Heart right ventricle (tissue), 16 donors: ENCODE measurements at regions not wholly inside any gene's neighbourhood (a gene's known extent, or its start where the extent isn't known, plus 50 kb on each side); places are given as distances from the start of the nearest gene placed in this dataset.
"Not testable (repeated sequence)": the region's sequence is repeated elsewhere in the genome, so short reads cannot be mapped to it uniquely, and the experiment has no call there.

Source experiments
- ATAC-seq, 8 donors: fragments of 200-7000 bp; cut with Tn5 transposase; one replicate each; pipeline ENCODE4 v1.9.1; 2020; ENCODE audit warnings: mild to moderate bottlenecking in 8 of 8, moderate library complexity in 8 of 8, moderate number of reproducible peaks in 1 of 8
- DNase-seq, 2 donors: peaks; one replicate each; pipeline ENCODE4 v3.0.0-alpha.2; 2020
- H3K27ac ChIP-seq, 10 donors: fragments of 200-600 bp; sonication (generic) in 2 of 10; one replicate each; pipeline versions ENCODE4 v1.5.0 to v1.8.0; 2020 to 2022; ENCODE audit warnings: mild to moderate bottlenecking in 3 of 10
- H3K27me3 ChIP-seq, 7 donors: fragments of 200-600 bp; one replicate each; pipeline ENCODE4 v1.8.0; 2021 to 2022; ENCODE audit warnings: mild to moderate bottlenecking in 2 of 7
- H3K36me3 ChIP-seq, 9 donors: fragments of 200-600 bp; sonication (generic) in 1 of 9; one replicate each; pipeline versions ENCODE4 v1.5.0 to v1.8.0; 2020 to 2022; ENCODE audit warnings: mild to moderate bottlenecking in 2 of 9
- H3K4me1 ChIP-seq, 9 donors: fragments of 200-600 bp; sonication (generic) in 1 of 9; one replicate each; pipeline versions ENCODE4 v1.5.0 to v1.8.0; 2020 to 2022; ENCODE audit warnings: mild to moderate bottlenecking in 4 of 9
- H3K4me3 ChIP-seq, 10 donors: fragments of 200-600 bp; sonication (generic) in 2 of 10; one replicate each; pipeline versions ENCODE4 v1.5.0 to v1.8.0; 2020 to 2022; ENCODE audit warnings: mild to moderate bottlenecking in 7 of 10, moderate library complexity in 2 of 10
- H3K9me3 ChIP-seq, 11 donors: fragments of 200-600 bp in 10 of 11; sonication (generic) in 2 of 11; one replicate each; pipeline versions ENCODE4 v1.5.0 to v1.8.0; 2013 to 2022; ENCODE audit warnings: mild to moderate bottlenecking in 2 of 11, control low read depth in 1 of 11, moderate library complexity in 1 of 11
- CTCF ChIP-seq, 9 donors: fragments of 200-600 bp; sonication (generic) in 2 of 9; IDR thresholded peaks; one replicate each; pipeline versions ENCODE4 v1.5.0 to v1.8.0; 2021 to 2022; ENCODE audit warnings: antibody characterized with exemption in 9 of 9, mild to moderate bottlenecking in 5 of 9, moderate library complexity in 1 of 9
- WGBS, 2 donors: extraction: QIAGEN DNeasy Blood & Tissue Kit; methylation state at CpG; one replicate each; pipeline ENCODE4 v1.1.7; 2013; ENCODE audit warnings: inconsistent platforms in 1 of 2; 5-methylcytosine and 5-hydroxymethylcytosine counted together
- intact Hi-C, 10 donors: fragments of 100-400 bp; cut with DNase I; formaldehyde crosslinking; loops; one replicate each; pipeline versions ENCODE4 v1.11.1 to v1.14.2; 2022
- donor health status: Arrhythmogenic right ventricular cardiomyopathy.
- donor health status: ischemic (EF 13 %, LVEDD 7.1; RV severe dilation, severe dysfunction).
- donor health status: healthy with polysubstance abuse.
- donor health status: DM: no; HTN: yes; CAD: no.
- donor health status: DM: no; HTN: no; CAD: no.
- donor health status: ischemic (EF 25% LVEDD 6.9; RV normal size, moderate dysfunction).
- donor health status: ischemic (EF 25% LVEDD 5.7; RV mildly dilated, moderate dysfunction).
- donor health status: healthy.
- donor health status: DM: yes; HTN: yes; CAD: no.
- donor health status: Ischemic cardiomyopathy.
- donor health status: ischemic (EF 35%, LVEDD 5.7; RV mildly dilated, moderate dysfunction).
- donor health status: nonischemic (EF 11% LVEDD 7.7; RV severe dilation, severe dysfunction).
- donor health status: DM: yes; HTN: yes; CAD: no.
- donor health status: PGD.
- donor health status: ischemic (EF 29% LVEDD 5.4; RV normal size, mild dysfunction).
- donor health status: nonischemic (EF 23%, LVEDD 6.1; RV moderate dilation, normal function).

- 65% methylated on average over 2 of the region's 2 CpGs for whole genome bisulfite sequencing, 2 donors
- H3K27ac ChIP-seq: no peak overlapping the region
- no peaks in the 10 kb centered on the region for H3K36me3 ChIP-seq
- ATAC-seq (no peak), DNase-seq (no peak)
- no peaks in the 10 kb centered on the region for H3K9me3 ChIP-seq
- H3K27me3 ChIP-seq: peaks cover 0 to 13% (median 0%) of the 10 kb centered on the region in 7 donors
- H3K4me1 ChIP-seq: no peaks in the 10 kb centered on the region
- no peak for TF ChIP-seq CTCF (IDR thresholded peaks at IDR 0.05)
- intact Hi-C loops: no loop called here
- no peak overlapping the region for H3K4me3 ChIP-seq
Observed at GRCh38 chr12:128033473-128033872, 233.5 kb upstream of the TMEM132C start.

GRCh38 chr12:128040971-128041370, 226.0 kb upstream of the TMEM132C start:
- TF ChIP-seq CTCF (IDR thresholded peaks at IDR 0.05): no peak
- intact Hi-C loops: no loop called here
- no peaks in the 10 kb centered on the region for H3K4me1 ChIP-seq
- WGBS, 2 donors: 91 to 92% methylated on average over 4 of the region's 4 CpGs
- ATAC-seq (no peak), DNase-seq (no peak)
- H3K36me3 ChIP-seq: no peaks in the 10 kb centered on the region
- no peak overlapping the region for H3K27ac ChIP-seq
- H3K4me3 ChIP-seq: no peak overlapping the region
- peaks cover 0 to 7% (median 0%) of the 10 kb centered on the region in 7 donors for H3K27me3 ChIP-seq
- H3K9me3 ChIP-seq: no peaks in the 10 kb centered on the region

GRCh38 chr12:128042283-128042682, 224.7 kb upstream of the TMEM132C start:
- intact Hi-C loops, DNase-seq, H3K27me3 ChIP-seq, H3K4me1 ChIP-seq, ATAC-seq, H3K4me3 ChIP-seq, H3K36me3 ChIP-seq, H3K9me3 ChIP-seq, H3K27ac ChIP-seq: not testable (repeated sequence)
- WGBS, 2 donors: 89 to 93% methylated on average over 9 to 10 of the region's 10 CpGs

- DNase-seq (no peak), ATAC-seq (no peak)
- no peaks in the 10 kb centered on the region for H3K9me3 ChIP-seq
- intact Hi-C loops: no loop called here
- H3K27me3 ChIP-seq: peaks cover 0 to 8% (median 0%) of the 10 kb centered on the region in 7 donors
- no peak overlapping the region for H3K4me3 ChIP-seq
- no peaks in the 10 kb centered on the region for H3K4me1 ChIP-seq
- no peak for TF ChIP-seq CTCF (IDR thresholded peaks at IDR 0.05)
- no peak overlapping the region for H3K27ac ChIP-seq
- WGBS, 2 donors: 77 to 84% methylated on average over 3 of the region's 3 CpGs
- H3K36me3 ChIP-seq: no peaks in the 10 kb centered on the region
Observed at GRCh38 chr12:128042825-128043224, 224.1 kb upstream of the TMEM132C start.

- Histone ChIP-seq H3K36me3 (no peaks in the 10 kb centered on the region), H3K4me3 (no peak overlapping the region), H3K27me3 (peaks cover 0 to 8% (median 0%) of the 10 kb centered on the region in 7 donors), H3K9me3 (no peaks in the 10 kb centered on the region), H3K4me1 (no peaks in the 10 kb centered on the region), H3K27ac (no peak overlapping the region)
- DNase-seq (no peak), ATAC-seq (no peak)
- TF ChIP-seq CTCF (IDR thresholded peaks at IDR 0.05): no peak
- intact Hi-C loops: no loop called here
- WGBS, 2 donors: 90 to 92% methylated on average over 7 of the region's 7 CpGs
Observed at GRCh38 chr12:128043317-128043716, 223.7 kb upstream of the TMEM132C start.
